DMS 273 treated with DMSO at 0.1 percent for 48 hours (cell line): ENCODE measurements at regions not wholly inside any gene's neighbourhood (a gene's known extent, or its start where the extent isn't known, plus 50 kb on each side); places are given as distances from the start of the nearest gene placed in this dataset.
"Not testable (repeated sequence)": the region's sequence is repeated elsewhere in the genome, so short reads cannot be mapped to it uniquely, and the experiment has no call there.

Experiments used
- DNase-seq: peaks from one replicate; lab custom pipeline; 2025; lab: John Stamatoyannopoulos, UW

DNA sequence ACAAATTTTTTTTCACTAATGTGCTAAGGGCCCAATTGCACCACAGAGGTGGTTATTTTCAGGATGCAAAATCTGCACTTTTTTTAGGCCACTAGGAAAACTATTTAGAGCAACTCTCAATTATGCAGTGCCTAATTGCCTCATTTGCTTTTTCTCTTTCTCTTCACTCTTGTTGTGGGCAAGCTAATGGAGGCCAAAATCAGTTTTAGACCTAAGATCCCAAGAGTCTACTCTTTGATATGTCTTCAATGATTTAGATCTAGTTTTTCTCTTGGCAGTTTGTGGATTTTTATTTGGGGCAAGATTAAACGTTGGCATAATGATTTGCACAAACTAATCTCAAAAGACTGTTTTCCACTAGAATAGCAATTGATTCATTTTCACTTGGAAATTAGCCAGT lies 1996.9 kb downstream of the LRRC4C start:
- DNase-seq, result no peak

GRCh38 chr11:39461066-39461465 lies 1998.4 kb downstream of the LRRC4C start:
- DNase-seq, result no peak

DNA sequence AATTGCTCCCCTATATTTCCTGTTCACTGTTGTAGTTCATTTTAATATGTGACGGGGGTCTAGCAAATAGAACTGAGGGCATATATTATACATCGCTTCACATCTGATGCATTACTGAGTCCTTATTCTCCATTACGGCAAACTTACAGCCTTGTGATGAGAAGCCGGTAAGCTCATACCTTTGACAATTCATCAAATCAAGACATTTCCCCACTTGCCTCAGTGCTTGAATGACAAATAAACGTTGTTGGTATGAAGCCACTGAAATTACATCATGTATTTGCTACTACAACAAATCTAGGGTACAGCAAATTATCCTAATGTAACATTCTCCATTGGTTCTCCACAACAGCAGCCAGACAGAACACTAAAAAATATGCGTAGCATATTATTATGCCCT lies 1999.8 kb downstream of the LRRC4C start:
- no peak for DNase-seq

- no peak for DNase-seq
Measured at GRCh38 chr11:39458481-39458880, 2001.0 kb downstream of the LRRC4C start.

GRCh38 chr11:39443424-39444022 lies 2015.9 kb downstream of the LRRC4C start:
- no peak for DNase-seq

DNA sequence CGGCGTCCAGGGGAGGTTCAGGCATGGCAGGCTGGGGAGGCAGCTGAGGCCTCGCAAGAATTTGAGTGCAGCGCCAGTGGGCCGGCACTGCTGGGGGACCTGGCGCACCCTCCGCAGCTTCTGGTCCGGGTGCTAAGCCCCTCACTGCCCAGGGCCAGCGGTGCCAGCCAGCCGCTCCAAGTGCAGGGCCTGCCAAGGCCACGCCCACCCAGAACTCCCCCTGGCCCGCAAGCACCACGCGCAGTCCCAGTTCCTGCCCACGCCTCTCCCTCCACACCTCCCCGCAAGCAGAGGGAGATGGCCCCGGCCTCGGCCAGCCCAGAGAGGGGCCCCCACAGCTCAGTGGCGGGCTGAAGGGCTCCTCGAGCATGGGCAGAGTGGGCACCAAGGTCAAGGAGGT lies 2017.3 kb downstream of the LRRC4C start:
- DNase-seq, result no peak

GRCh38 chr11:39435641-39436040 lies 2023.8 kb downstream of the LRRC4C start:
- no peak for DNase-seq

- no peak for DNase-seq
Measured at GRCh38 chr11:39434466-39434865, 2025.0 kb downstream of the LRRC4C start.

DNA sequence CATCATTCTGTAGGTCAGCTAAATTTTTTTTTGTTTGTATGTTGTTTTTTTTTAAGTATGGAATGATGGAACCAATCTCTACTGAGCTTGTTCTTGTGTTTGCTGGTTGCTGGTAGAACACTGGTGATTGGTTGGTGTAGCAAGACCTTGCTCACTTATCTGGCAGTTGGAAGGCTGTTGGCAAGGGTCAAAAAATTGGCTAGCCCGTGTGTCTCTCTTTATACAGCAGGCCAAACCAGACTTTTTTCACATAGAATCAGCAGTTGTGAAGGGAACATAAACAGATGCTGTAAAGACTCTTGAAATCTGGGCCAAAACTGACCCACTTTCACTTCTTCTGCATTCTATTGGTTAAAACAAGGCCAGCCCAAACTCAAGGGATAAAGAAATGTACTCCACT lies 2026.5 kb downstream of the LRRC4C start:
- no peak for DNase-seq

- no peak for DNase-seq
Measured at GRCh38 chr11:39425226-39425625, 2034.2 kb downstream of the LRRC4C start.

GRCh38 chr11:39412117-39412516 lies 2047.3 kb downstream of the LRRC4C start:
- no peak for DNase-seq

DNA sequence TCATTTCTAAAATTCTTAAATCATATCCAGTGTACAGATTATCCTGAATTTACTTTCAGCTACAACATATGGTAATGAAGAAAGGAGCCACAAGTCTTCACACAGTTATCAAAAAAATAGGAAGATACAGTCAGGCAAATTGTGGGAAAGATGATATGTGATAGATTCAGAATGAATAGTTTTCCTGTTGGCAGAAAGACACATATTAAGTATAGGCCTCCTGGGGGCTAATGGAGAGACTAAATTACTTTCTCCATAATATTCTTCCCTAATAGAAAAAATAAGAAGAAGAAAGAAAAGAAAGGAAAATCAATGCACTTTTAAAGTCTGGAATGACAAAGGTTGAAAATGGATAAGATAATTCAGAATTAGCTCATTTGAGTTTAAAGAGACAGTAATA lies 2073.5 kb downstream of the LRRC4C start:
- DNase-seq, result no peak

DNA sequence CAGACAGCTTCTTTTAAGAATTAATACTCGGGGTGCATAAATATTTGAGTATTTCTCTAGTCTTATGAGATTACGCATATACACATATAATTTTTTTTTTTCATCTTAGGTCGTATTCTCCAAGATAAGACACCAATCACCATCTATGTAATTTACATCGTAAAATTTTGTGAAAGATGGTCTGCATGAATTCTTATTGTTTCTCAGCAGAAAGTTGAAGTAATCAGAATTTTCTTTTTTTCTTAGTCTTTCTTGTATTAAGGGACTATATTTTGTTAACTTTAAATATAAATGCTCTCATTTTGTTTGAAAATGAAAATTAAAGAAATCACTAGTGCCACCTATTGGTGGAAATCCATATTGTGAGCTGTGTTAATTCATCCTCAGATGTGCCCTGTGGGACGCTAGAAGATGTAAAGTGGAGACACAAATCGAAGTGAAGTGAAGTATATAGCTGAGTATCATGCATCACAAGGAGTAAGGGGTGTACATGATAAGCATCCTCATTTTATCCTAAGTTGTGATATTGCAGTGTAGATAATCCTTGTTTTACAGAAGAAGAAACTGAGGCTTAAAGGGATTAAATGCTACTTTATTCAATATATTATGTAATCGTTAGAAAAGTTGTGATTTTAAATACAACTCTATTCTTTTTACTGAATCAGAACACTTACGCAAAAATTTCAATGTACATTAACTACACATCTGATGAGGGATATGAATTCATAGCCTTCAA lies 2084.3 kb downstream of the LRRC4C start:
- no peak for DNase-seq

GRCh38 chr11:39367534-39367933 lies 2091.9 kb downstream of the LRRC4C start:
- no peak for DNase-seq

- no peak for DNase-seq
Measured at GRCh38 chr11:39365809-39366436, 2093.5 kb downstream of the LRRC4C start.

- DNase-seq, result no peak
Measured at GRCh38 chr11:39363571-39363970, 2095.9 kb downstream of the LRRC4C start.

DNA sequence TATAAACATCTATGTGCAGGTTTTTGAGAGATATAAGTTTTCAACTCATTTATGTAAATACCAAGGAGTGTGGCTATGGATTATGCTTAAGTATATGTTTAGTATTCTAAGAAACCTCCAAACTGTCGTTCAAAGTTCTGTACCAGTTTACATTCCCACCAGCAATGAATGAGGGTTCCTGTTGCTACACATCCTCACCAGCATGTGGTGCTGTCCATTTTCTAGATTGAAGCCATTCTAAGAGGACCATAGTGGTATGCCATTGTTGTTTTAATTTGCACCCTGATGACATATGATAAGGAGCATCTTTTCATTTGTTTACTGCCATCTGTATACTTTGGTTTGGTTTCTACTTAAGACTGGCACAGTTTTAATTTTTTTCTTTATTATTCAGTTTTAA lies 2097.9 kb downstream of the LRRC4C start:
- DNase-seq, result no peak

DNA sequence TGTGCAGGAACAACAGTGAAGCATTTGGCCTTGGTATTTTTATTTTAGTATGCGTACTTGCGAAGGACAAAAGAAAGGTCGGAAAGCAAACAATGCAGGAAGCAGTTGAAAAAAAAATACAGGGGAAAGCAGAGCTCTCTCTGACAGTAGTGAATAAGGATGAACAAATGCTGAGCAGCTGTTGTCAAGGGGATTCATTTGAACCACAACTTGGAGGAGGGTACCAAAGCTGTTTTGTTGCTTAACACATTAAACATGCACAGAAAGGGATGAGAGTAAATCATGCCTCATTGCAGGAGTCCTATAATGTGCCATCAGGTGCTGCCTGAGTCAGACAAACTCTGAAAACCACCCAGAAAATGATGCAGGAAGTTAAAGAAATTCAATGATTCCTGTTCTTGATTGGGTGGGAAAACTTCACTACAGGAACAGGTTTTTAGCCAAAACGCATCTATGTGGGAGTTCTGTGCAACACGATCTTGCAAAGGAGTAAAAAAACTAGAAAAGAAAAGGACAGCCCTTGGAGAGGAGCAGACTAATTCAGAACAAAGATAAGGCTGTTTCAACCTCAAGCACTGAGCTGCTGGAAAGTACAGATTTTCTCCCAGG lies 2113.5 kb downstream of the LRRC4C start:
- no peak for DNase-seq

DNA sequence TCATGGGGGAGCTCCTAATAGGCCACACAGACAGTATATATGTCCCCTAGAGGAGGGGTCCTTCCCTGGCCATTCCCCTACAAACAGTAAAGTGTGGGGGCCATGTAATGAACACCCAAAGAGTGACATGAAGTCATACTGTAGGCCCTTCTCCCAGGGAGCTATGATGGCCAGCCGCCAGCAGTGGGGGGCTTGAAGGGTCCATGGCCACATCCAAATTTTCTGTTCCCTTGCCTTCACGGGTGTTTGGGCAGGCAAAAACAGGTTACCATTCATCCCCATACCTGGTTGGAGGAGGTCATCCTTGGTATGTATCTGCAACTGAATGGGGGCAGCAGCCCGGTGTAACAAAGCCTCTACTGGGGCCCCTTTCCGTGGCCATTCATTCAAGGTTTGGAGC lies 2118.0 kb downstream of the LRRC4C start:
- DNase-seq, result no peak

DNA sequence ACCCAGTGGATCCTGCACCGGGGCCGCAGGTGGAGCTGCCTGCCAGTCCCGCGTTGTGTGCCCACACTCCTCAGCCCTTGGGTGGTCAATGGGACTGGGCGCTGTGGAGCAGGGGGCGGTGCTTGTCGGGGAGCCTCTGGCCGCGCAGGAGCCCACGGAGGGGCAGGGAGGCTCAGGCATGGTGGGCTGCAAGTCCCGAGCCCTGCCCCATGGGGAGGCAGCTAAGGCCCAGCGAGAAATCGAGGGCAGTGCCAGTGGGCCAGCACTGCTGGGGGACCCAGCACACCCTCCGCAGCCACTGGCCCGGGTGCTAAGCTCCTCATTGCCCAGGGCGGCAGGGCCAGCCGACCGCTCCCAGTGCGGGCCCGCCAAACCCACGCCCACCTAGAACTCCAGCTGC lies 2126.4 kb downstream of the LRRC4C start:
- not testable (repeated sequence) for DNase-seq

GRCh38 chr11:39327302-39327701 lies 2132.2 kb downstream of the LRRC4C start:
- DNase-seq, result no peak

- not testable (repeated sequence) for DNase-seq
Measured at GRCh38 chr11:39311888-39312287, 2147.6 kb downstream of the LRRC4C start.

GRCh38 chr11:39304586-39304985 lies 2154.9 kb downstream of the LRRC4C start:
- no peak for DNase-seq
